ENCODE measurements at regions not wholly inside any gene's neighbourhood (a gene's known extent, or its start where the extent isn't known, plus 50 kb on each side); places are given as distances from the start of the nearest gene placed in this dataset.

DNA sequence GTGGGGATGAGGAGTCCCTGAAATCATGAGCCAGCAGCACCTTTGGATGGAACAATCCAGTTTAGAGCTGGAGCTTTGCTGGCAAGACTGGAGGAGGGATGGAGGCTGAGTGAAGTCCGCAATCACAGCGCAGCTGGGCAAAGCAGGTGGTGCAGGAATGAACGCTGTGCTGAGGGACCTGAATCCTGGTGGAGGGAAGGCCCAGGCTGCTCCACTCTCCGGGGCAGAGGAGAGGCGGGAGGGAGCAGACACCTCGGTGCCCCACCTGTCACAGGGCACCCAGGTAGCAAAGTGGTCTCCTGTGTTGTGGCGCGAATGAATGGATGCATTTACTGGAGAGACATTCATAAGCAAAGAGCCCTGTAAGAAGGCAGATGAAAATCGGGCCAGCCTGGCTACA is 124.8 kb upstream of the ANO1 start:
- DNase-seq = no peak

DNA sequence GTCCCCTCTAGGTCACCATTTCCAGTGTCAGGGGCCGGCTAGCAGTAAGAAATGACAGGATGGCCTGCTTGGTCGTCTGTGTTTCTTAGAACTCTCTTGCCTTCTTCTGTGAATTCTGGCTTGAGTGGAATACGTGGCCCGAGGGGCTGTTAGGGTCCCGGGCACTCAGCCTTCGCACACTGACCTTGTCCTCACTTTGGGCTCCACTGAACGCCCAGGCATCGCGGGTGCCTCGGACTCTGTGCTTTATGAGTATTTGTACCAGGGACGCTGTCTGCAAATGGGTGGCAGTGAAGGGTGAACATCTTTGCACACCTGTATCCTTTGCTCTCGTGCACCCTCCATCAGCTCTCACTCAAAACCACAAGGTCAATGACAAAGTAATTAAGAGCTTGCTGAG is 123.4 kb upstream of the ANO1 start:
- no peak for DNase-seq

DNA sequence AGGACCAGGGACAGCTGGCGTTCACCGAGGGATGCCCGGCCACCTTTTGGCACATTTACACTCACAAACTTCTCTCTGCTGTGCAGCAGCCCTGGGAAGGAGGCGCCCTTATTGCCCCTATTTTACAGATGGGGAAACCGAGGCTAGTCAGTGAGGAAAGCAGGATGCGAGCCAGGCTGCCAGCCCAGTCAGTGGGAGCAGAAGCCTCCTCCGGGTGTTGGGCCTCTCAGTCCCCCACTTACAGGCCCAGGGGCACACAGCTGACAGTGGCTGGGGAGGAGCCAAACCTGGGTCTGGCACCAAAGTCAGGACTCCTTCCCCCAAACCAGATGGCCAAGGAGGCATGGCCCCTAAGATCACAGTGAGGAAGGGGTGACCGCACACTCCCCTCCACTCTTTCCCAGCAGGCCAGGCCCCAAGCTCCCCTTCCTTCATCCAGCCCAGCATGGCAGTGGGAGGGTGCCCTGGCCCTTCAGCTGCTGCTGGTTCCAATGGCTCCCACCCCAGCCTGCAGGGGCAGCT is 121.4 kb upstream of the ANO1 start:
- no peak for DNase-seq

DNA sequence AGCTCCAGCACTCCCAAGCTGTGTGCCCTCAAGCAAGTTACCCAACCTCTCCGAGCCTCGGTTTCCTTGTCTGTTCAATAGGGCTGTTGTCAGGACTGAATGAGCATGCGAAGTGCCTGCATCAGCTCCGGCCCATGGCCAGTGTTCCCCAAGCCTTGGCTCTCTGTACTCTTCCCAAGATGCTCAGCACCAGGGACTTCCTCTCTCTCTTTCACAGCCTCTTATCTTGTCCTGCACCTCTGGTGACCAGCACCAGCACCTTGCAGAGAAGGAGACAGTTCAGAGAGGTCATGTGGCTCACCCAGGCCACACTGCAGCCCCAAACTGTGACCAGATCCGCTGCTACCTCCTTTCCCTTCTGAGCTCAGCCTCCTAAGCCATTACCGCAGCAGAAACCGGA is 120.3 kb upstream of the ANO1 start:
- no peak for DNase-seq

DNA sequence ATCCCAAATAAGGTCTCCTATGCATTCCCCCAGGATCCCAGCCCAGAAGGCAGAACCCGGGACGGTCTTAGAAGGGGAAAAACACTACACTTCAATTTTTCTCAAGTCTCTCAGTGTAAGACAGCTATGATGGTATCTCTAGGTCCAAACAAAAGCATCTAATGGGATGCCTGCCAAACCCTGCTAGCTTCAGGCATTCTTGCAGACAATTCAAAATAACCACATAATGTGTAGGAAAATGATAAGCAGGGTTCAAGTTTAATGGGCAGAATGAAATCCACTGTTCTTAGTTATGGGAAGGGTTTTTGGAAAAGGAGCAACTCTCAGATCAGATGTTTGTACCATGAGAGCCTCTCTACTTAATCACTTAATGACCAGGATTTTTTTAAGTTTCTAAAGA is 119.8 kb upstream of the ANO1 start:
- no peak for DNase-seq

DNA sequence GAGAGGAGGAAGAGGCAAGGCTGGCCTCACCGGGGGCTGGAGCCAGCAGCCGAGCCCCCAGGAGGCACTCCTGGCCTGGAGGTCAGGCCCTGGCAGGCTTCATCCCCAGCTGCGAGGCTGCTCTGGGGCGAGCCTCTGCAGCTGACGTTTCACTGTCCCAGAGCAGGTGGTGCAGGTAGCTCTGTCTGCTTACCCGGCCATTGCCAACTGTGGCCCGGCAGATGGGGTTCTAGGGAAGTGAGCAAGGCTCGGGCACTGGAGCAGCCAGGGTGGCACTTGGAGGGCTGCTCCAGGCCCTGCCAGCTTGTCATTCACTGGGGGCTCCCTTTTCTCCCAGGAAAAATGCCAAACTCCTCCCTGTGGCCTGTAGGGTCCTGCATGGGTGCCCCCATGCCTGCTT is 118.7 kb upstream of the ANO1 start:
- DNase-seq = no peak

DNA sequence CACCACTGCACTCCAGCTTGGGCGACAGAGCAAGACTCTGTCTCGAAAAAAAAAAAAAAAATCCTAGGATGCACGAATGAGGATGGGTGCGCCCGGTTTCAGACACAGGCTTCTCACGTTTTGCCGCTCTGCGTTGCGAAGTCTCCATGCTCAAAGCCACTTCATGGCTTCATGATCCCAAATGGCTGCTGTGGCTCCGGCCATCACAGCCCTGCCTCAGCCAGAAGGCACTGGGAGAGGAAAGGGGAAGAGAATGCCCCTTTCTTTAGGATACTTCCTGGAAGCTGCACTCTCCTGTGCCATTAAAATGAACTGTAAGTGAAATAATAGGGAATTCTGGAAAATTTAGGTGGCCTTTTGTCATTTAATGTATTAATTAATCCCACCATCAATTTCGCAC is 116.4 kb upstream of the ANO1 start:
- no peak for DNase-seq

DNA sequence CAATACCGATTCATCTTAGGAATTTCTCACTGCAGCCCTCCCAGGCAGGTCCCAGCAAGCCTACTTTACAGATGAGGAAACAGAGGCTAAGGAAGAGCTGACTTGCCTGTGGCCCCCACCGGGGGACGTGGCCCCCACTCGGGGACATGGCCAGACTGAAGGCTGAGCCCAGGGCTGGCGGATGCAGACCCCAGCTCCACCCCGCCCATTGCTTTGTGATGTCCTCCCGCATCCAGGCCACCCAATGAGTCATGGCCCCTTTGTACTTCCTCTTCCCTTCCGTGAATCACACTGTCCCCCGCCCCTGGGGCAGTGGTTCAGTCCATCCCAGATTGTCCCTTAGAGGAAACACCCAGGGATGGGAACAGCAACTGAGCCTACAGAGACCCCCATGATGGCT is 116.0 kb upstream of the ANO1 start:
- no peak for DNase-seq

DNA sequence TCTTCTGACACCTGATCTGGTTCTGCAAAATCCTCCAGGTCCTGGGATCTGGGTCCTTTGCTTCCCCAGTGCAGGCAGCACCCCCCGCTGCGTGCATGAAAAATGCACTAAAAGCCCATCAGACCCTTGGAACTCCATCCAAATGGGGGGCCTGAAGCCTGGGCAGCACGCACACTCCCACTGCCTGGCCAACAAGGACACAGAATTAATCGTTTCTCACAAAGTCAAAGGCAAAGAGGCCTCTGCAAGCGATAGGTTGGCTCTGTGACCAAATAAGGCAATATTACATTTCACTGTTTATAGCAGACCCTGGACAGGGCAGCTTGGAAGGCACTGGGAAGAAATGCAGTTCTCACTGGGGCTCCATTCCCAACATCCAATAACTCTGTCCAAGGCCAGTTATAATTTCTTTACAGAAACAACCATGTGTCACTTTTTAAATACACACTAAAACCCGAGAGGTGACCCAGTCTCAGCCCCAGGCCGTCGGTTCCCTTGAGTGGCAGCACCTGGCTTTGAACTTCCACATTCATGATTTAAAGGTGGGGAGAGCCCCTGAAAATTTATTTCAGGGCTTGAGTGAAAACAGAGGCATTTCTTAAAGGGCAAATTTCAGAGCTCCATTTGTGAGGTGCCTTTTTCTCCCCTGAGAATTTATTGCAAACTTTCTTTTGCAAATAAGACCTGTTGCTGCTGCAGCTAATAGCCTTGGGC is 114.4 kb upstream of the ANO1 start:
- DNase-seq = no peak

DNA sequence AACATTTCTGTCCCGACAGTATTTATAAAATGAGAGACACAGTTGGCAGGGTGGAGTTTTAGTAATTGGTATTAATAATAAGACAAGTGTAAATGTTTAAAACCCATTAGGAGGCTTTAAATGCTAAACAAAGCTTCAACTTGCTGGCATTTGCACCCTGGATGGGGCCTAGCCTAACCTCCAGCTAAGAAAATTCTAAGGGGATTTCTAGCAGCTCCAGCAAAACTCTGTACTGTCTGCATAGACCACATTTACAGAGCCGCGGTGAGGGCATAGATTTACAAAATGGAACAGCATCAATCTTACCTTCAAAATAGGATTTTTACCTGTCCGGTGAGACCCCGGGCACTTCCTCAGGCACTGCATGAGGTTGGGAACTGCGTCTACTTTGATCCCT is 113.9 kb upstream of the ANO1 start:
- no peak for DNase-seq

DNA sequence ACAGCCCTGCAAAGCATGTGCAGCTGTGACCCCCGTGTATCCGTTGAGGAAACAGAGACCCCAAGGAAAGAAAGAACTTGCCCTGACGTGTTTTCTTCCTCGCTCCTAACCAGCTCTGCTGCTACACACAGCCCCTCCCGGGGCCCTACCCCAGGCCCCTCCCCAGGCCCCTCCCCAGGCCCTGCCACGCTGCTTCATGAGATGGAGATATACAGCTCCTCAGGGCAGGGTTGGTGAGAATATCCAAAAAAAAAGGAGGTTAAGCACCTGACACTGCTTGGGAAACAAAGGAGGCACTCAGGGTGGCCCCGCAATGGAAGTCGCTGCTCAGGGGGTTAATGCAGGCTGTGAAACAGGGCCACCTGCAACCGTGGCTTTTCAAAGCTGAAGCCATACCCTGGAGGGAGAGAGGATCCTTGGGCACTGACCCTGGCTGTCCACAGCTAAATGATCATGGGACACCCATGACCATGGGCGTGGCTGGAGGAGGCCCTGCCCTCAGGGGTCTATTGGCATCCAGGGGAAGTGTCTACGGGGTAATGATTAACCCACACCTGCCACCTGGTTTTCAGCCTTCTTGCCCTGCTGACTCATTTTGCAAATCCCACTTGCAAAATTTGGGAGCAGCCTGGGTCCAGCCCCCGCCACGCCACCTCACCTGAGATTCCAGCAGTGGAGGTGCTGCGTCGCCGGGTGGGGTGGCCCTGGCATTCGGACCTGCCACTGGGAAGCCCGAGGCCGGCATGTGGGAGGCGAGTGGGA is 112.1 kb upstream of the ANO1 start:
- DNase-seq = no peak

DNA sequence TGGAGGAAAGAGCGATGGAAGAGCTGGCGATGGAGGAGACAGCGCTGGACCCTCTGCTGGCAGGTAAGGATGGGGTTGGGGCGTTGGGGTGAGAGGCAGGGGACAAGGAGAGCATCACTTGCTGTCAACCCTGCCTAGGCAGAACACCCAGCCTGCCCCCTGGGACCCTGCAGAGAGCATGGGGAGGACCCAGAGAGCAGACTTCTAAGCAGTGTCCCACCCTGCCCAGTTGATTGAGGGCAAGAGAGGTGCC is 111.6 kb upstream of the ANO1 start:
- DNase-seq = no peak

DNA sequence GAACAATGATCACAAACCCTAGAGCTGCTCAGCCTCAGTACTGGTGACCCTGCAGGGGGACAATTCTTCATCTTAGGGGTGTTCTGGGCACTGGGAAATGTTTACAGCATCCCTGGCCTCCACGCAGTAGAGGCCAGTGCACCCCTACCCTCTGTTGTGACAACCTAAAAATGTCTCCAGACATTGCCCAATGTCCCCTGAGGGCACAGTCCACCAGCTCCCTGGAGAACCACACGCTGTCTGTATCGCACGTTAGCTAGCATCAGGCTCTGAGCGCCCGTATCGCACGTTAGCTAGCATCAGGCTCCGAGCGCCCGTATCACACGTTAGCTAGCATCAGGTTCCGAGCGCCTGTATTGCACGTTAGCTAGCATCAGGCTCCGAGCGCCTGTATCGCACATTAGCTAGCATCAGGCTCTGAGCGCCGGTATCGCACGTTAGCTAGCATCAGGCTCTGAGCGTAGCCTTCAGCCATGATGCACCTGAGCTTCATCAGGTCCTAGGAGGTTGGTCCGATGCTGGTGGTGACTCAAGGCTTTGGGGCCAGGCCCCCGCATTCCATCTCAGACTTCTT is 111.1 kb upstream of the ANO1 start:
- DNase-seq = no peak

DNA sequence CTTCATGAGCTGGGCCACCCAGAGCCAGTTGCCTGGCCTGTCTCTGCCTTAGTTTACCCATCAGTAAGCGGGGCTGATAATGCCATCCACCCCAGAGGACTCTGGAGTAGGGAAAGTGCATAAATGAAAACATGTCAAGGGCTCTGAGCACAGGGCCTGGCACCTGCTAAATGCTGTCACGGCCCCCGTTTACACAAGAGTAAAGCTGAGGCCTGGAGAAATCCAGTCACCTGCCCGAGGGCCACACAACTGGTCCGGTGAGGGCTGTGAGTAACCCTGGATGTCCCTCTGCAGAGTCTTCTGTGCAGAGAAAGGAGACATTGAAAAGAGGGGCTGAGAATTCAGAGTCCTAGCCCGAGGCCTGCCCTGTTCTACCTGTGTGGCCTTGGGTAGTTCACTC is 110.6 kb upstream of the ANO1 start:
- no peak for DNase-seq

DNA sequence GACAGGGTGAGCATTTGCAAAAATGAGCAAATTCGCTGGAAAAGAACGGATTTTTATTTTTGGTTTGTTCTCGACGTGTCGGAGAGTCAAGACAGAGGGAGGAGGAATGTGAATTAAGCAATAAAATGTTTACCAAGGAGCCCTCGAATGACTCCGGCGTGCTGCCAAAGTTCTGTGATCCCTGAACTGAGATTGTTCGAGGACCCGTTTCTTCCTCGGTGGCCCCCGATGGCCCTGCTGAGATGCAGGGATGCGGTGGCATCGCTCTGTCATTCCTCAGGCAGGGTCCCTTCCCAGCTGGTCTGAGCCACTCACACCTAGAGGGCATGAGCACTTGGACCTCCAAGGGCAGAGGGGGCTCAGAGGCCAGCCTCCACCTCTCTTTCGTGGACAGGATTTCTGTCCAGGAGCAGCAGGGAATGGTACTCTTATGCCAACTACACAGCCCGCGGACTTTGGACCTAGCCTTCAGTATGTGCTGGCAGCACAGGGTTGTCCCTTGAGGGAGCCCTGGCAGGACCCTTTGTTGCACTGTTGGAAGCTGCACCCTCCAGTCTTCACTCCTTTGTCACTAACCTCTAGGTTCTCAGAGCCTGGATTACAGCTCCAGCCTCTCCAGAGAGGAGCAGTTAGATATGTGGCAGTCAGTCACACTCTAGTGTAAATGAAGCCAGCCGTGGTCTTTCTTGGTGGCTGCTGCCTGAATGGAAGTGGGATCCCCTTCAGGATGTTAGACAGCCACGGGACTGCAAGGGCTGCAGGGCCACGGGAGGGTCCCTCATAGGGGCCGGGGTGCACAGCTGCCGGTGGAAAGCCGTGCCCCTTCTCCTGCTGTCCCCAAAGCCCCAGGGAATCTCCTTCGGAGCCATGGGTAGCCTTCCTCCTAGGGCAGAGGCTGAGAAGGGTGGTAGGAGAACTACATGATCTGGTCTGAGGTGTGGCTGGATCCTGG is 109.4 kb upstream of the ANO1 start:
- DNase-seq = no peak

DNA sequence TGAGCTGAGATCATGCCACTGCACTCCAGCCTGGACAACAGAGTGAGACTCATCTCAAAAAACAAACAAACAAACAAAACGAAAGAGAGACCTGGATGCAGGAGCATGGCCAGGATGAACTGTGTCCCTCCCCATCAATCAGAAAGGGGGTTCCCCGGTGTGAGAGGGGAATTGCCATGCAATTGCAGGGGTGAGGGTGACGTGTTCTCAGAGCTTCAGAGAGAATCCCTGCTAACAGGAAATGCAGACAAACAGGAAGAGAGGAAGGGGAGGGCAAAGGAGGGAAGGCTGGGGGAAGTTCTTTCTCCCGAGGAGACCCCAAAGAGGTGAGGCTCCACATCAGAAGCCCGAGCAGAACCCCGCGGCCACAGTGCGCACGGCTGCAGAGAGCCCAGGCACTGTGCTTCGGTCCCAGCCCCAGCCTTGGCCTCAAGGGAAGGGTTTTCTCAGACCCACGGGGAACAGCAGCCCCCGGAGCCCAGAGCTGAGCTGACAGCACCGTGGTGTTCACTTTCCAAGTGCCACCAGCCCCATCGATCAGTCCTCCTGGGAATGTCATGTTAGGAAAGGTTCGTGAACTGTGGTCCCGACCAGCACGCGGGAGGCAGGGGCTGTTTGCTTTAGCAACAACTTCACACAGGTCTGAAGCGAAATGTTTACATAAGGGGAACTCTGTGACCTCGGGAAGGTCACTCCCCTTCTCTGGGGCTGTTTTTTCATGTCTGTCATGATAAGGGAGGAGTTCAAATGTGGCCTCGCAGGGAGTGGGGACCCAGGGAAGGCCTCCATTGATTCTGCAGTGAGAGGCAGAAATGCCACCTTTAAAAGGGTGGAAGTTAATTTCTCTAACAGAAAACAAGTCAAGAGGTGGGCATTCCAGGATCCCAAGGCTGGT is 108.0 kb upstream of the ANO1 start:
- DNase-seq = no peak

DNA sequence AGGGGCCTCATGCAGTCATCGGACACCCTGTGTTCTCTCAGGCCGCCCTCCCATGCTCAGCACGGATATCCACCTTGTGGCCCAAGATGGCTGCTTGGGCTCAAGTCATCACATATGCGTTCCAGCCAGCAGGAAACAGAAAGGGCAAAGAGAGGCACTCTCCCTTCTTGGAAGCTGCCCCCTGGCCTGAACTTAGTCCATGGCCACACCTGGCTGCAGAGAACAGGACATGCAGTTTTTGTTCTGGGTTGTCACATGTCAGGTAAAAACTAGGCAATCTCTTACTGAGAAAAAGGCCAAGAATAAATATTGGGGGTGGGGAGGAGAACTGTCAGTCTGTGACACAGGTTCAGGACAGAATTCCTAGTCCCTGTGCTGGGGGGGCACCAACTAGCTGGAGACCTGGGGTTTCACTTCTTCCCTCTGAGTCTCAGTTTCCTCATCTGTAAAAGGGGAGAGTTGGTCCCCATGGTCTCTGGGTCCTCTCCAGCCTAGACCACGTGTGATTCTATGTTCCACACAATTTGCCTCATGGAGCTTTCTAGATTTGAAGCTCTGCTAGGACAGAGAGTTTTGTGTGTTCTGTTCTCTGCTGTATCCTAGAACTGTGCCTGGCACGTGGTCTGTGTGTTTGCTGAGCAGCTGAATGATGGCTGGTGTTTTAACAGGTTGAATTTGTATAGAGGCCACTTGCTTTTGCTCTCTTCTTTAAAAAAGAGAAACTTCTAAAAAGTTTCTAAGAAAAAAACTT is 107.2 kb upstream of the ANO1 start:
- DNase-seq = no peak

DNA sequence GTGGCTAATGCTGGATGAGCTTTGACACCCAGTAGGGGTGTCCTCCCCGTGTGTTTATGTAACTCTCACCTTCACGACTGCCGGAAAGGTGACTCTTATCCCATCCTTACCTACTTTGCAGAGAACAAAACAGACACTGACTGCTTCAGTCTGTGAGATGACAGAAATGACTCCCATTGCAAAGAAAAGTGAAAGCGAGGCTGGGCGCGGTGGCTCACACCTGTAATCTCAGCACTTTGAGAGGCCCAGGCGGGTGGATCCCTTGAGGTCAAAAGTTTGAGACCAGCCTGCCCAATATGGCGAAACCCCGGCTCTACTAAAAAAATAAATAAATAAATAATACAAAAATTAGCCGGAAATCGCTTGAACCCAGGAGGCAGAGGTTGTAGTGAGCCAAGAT is 106.4 kb upstream of the ANO1 start:
- DNase-seq = no peak

DNA sequence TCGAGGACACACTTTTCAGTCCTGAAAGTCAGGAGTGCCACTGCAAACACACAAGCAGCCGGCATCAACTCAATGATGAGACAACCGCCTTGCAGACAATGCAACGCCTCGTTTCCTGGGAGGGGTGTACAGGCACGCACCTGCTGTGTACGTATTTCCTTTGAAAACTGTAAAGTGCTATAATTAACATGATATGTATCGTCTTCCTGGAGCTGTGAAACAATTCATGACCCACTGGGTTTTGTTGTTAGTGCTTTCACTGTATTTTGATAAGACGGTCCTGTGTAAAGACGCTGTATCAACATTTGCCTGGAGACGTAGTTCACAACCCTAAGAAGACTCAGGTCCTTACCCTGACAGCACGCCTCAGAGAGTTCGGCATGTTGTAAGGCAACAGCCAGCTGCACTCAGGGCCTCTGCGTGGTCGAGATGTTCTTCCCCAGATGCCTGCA is 105.7 kb upstream of the ANO1 start:
- DNase-seq = no peak

DNA sequence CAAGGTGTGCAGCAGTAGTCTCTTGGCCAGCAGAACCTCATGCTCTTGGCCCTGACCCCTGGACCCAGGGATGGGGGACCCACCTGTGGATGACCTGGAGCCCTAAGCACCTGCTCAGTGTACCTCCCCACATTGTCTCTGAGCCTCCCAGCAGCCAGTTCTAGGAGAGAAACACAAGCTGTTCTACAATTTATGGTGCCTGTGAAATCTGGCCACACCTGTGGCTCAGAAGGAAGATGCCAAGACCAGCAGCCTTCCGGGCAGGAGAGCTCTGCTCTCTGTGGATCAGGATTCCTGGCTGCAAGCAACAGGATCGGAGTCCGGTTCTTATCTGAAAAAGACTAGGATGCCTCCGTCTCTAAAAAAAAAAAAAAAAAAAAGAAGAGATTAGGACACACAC is 103.6 kb upstream of the ANO1 start:
- DNase-seq = no peak

DNA sequence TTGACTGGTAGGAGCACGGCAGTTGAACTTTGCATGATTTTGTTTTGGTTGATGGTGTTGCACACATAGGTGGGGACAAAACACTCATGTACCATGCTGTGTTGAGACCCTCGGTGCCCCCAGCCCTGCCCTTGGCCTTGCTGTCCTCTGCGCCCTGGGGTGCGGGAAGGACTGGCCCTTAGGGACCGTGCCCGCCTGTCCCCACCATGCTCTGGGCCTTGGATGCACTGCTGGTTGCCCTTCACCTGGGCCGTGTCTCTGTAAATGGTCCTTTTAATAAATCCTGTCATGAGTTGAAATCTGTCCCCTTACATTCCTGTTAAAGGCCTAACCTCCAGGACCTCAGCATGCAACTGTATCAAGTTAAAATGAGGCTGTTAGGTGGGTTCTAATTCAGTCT is 102.3 kb upstream of the ANO1 start:
- no peak for DNase-seq

DNA sequence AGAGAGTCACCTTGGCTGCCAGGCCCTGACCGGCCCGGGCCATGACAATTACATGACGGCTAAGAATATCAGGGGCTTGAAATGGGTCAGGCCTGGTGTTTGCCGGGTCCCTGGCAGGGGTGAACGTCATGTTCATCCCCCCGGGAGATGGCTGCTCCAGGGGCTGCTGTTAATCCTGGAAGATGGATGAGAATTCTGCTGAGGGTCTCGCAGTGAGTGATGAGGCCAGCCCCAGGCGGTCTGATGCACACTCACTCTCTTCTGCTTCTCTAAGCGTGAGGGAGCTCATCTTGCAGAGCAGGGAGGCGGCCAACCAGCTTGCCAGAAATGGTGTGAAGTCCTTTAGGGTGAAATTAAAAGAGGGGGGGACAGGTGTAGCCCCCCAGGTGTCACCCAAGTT is 101.3 kb upstream of the ANO1 start:
- DNase-seq = no peak

Measured in NCI-H1105 treated with DMSO at 0.1 percent for 48 hours (cell line).